Activated CD8-positive, alpha-beta T cell treated with anti-CD3 and anti-CD28 coated beads for 36 hours (primary cell): ENCODE measurements at regions not wholly inside any gene's neighbourhood (a gene's known extent, or its start where the extent isn't known, plus 50 kb on each side); places are given as distances from the start of the nearest gene placed in this dataset.
A peak's percentile ranks its signal among the peaks of the same experiment; 100 is the strongest.
"Not testable (repeated sequence)": the region's sequence is repeated elsewhere in the genome, so short reads cannot be mapped to it uniquely, and the experiment has no call there.

ENCODE experiments used
- ATAC-seq: fragments of 200-7000 bp; cut with Tn5 transposase; one replicate; pipeline ENCODE4 v1.10.0; 2021; ENCODE audit warnings: mild to moderate bottlenecking, moderate library complexity
- CTCF ChIA-PET: fragments of 350-600 bp; sonication (Branson Sonifier 250); formaldehyde crosslinking; loops from one replicate; lab custom pipeline; 2021; ENCODE audit warnings: antibody characterized with exemption; lab: Charles Lee
- POLR2A ChIA-PET: fragments of 350-600 bp; sonication (Branson Sonifier 250); formaldehyde crosslinking; loops from one replicate; lab custom pipeline; 2021; ENCODE audit warnings: antibody characterized with exemption; lab: Charles Lee
- DNase-seq: peaks from one replicate; pipeline ENCODE4 v3.0.0-alpha.2; 2020
- H3K27ac Mint-ChIP-seq: one replicate; pipeline ENCODE4 v1.8.0; 2021; ENCODE audit warnings: mild to moderate bottlenecking, mixed read lengths
- H3K27me3 Mint-ChIP-seq: one replicate; pipeline ENCODE4 v1.8.0; 2021; ENCODE audit warnings: mixed read lengths
- H3K36me3 Mint-ChIP-seq: one replicate; pipeline ENCODE4 v1.8.0; 2021; ENCODE audit warnings: low read depth, mixed read lengths
- H3K4me1 Mint-ChIP-seq: one replicate; pipeline ENCODE4 v1.8.0; 2021; ENCODE audit warnings: low read depth, mixed read lengths
- H3K4me3 Mint-ChIP-seq: one replicate; pipeline ENCODE4 v1.8.0; 2021; ENCODE audit warnings: mild to moderate bottlenecking, moderate library complexity, mixed read lengths
- H3K9me3 Mint-ChIP-seq: one replicate; pipeline ENCODE4 v1.8.0; 2021; ENCODE audit warnings: mixed read lengths
- CTCF ChIP-seq: fragments of 200-600 bp; IDR thresholded peaks from one replicate; pipeline ENCODE4 v1.8.0; 2022; ENCODE audit warnings: antibody characterized with exemption, mild to moderate bottlenecking
- intact Hi-C: fragments of 100-400 bp; cut with micrococcal nuclease; formaldehyde crosslinking; loops from one replicate; pipeline ENCODE4 v1.10.0; 2022

GRCh38 chr9:91512235-91512634, 88.6 kb upstream of the NFIL3 start:
- POLR2A ChIA-PET, ATAC-seq, H3K9me3 Mint-ChIP-seq, CTCF ChIA-PET, H3K27ac Mint-ChIP-seq, H3K4me1 Mint-ChIP-seq, intact Hi-C loops, H3K36me3 Mint-ChIP-seq, DNase-seq, H3K4me3 Mint-ChIP-seq: not testable (repeated sequence)
- peaks cover 18% of the 10 kb centered on the region for H3K27me3 Mint-ChIP-seq

GRCh38 chr9:91503673-91504081, 80.0 kb upstream of the NFIL3 start:
- ChIA-PET POLR2A (interaction anchor here (0.6 kb wide), 1 partner anchor 686 kb away, joined by 3 read pairs; no protein-coding TSS in a partner anchor), CTCF (no interaction called here)
- Mint-ChIP-seq H3K27me3 (peaks cover 18% of the 10 kb centered on the region), H3K9me3 (no peaks in the 10 kb centered on the region), H3K27ac (no peak overlapping the region), H3K36me3 (no peaks in the 10 kb centered on the region), H3K4me3 (no peak overlapping the region), H3K4me1 (no peaks in the 10 kb centered on the region)
- TF ChIP-seq CTCF, result no peak
- ATAC-seq, result no peak
- DNase-seq, result no peak
- intact Hi-C loops, result no loop called here

GRCh38 chr9:91502913-91503672, 79.5 kb upstream of the NFIL3 start:
- peaks cover 18% of the 10 kb centered on the region for H3K27me3 Mint-ChIP-seq
- intact Hi-C loops, result no loop called here
- no peak for ATAC-seq

DNA sequence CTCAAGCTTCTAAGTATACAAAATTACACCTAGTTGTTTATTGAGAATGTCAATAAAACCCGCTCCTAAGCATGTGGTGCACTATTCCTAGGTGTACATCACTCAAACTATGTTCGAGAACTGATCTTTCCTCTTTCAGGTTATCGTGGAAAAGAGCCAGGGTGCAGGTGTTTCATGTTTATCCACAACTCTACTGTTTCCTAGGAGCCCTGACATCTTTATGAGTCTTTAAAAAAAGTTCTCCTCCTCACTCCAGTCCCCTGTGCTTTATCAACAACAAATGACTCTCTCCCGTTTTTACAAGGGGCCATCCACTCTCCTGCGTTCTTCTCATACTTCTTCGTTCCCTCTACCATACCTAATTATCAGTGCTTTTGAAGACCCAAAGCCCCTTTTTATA, 78.8 kb upstream of the NFIL3 start:
- Mint-ChIP-seq H3K27ac (no peak overlapping the region), H3K36me3 (no peaks in the 10 kb centered on the region)
- intact Hi-C loops, result no loop called here

More at GRCh38 chr9:91502913-91503672, 79.5 kb upstream of the NFIL3 start:
- Mint-ChIP-seq H3K27ac (no peak overlapping the region), H3K36me3 (no peaks in the 10 kb centered on the region), H3K4me3 (no peak overlapping the region), H3K4me1 (no peaks in the 10 kb centered on the region), H3K9me3 (no peaks in the 10 kb centered on the region)
- ChIA-PET CTCF (no interaction called here), POLR2A (no interaction called here)
- DNase-seq, result peak; percentile 5
- TF ChIP-seq CTCF, result no peak

GRCh38 chr9:91500509-91501014, 76.9 kb upstream of the NFIL3 start:
- TF ChIP-seq CTCF, result no peak
- peak; percentile 65 for ATAC-seq
- H3K9me3 Mint-ChIP-seq, result no peaks in the 10 kb centered on the region
- DNase-seq, result peak; percentile 25
- H3K27me3 Mint-ChIP-seq, result peaks cover 14% of the 10 kb centered on the region
- H3K36me3 Mint-ChIP-seq, result no peaks in the 10 kb centered on the region
- ChIA-PET CTCF (no interaction called here), POLR2A (interaction anchor here (0.6 to 1.7 kb wide), 2 partner anchors 13 to 322 kb away, joined by 3 to 4 read pairs; no protein-coding TSS in a partner anchor)
- H3K4me3 Mint-ChIP-seq, result no peak overlapping the region
- no peaks in the 10 kb centered on the region for H3K4me1 Mint-ChIP-seq
- intact Hi-C loops, result no loop called here
- H3K27ac Mint-ChIP-seq, result no peak overlapping the region

More for the DNA sequence above, 78.8 kb upstream of the NFIL3 start:
- no peak for TF ChIP-seq CTCF
- CTCF ChIA-PET, result no interaction called here
- Mint-ChIP-seq H3K27me3 (peaks cover 18% of the 10 kb centered on the region), H3K4me1 (no peaks in the 10 kb centered on the region), H3K9me3 (no peaks in the 10 kb centered on the region), H3K4me3 (no peak overlapping the region)
- DNase-seq (no peak), ATAC-seq (no peak)
- POLR2A ChIA-PET, result no interaction called here
